HG03108 (cell line): ENCODE measurements at regions not wholly inside any gene's neighbourhood (a gene's known extent, or its start where the extent isn't known, plus 50 kb on each side); places are given as distances from the start of the nearest gene placed in this dataset.

Experiments used
- ATAC-seq: cut with Tn5 transposase; IDR thresholded peaks from one replicate; pipeline ENCODE4 v1.9.1; 2021; ENCODE audit warnings: moderate library complexity; ENCODE audit not compliant: unreplicated experiment

GRCh38 chr1:209400351-209401220 lies 182.9 kb upstream of the CAMK1G start:
- no peak for ATAC-seq

GRCh38 chr1:209402697-209403096 lies 180.8 kb upstream of the CAMK1G start:
- no peak for ATAC-seq

- ATAC-seq, result no peak
Measured at GRCh38 chr1:209403921-209404320, 179.6 kb upstream of the CAMK1G start.

- no peak for ATAC-seq
Measured at GRCh38 chr1:209404577-209404976, 178.9 kb upstream of the CAMK1G start.

DNA sequence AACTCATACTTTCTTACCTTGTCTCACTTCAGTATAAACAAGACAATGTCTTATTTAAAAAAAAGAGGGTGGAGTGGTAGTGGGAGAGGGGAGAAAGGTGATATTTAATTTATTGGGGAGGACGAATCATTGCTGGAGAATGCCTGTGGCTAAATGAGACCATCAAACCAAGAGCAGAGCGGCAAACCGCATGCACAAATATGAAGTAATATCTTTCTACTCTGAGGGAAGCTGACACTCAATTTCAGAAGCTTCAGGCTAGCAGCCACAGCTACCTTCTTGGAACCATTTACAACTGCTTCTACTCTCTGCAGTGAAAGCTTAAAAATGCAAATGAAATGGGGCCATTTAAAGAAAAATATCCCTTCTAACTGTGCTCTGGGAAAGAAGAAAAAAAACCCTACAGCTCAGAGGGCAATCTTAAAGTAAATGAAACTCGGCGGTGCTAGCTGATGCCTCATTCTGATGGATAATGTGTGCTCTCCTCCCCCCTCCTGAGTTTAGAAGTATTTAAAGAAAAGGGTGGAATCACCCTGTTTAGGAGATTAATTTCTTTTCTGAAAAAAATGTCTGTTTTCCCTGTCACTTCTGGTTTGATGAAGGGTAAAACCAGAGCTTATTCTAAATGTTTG lies 178.2 kb upstream of the CAMK1G start:
- ATAC-seq, result no peak

DNA sequence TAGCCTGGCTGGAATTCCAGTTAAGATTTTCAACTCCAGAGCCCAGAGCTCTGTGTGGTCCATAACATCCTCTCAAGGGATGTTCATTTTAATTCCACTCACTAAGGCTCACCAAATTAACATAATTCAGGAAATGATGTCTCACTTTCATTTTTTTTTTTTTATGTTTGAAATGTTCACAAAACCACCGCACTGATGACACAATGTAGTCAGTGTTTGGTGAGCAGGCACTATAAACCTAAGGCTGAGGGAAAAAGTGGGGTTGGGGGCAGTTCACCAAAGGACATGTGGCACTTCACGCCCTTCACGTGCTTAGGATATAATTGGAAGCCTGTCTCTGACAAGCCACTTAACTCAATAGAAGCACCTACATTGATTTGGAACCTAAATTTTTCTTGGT lies 177.3 kb upstream of the CAMK1G start:
- ATAC-seq, result no peak

GRCh38 chr1:209406595-209406994 lies 176.9 kb upstream of the CAMK1G start:
- no peak for ATAC-seq

GRCh38 chr1:209409780-209410179 lies 173.7 kb upstream of the CAMK1G start:
- no peak for ATAC-seq

- no peak for ATAC-seq
Measured at GRCh38 chr1:209411491-209411929, 172.0 kb upstream of the CAMK1G start.

DNA sequence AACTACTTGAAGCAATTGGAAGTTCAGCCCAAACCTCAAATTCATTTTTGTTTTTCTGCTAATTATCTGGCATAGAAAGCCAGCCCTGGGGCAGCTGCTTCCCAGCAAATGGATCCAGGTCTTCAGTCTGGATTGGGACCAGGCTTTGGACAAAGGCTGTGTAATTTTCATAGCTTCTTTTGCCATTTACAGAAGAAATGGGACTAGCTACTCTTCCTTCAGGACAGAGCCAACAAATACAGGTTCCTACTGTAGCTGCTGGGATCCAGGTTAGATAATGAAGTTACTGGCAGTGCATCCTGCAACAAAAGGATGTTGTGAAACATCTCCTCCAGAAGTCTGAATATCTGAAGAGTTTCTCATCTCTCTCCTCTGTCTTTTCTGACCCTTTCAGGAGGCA lies 171.5 kb upstream of the CAMK1G start:
- ATAC-seq, result no peak

DNA sequence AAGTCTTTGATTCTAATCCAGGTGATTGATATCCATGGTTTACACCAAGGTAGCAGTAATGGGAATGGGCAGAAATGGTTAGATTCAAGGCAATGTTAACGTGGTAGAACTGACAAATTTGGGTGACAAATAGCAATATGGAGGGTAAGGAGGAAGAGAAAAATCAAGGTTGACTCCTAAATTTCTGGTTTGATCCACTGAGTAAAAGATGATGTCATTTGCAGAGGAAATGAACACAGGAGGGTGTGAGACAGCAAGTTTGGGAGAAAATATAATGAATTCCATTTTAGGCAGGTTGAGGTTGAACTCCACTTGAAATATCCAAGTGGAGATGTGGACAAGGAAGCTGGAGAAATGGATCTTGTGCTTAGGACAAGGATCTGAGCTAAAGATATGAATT lies 170.9 kb upstream of the CAMK1G start:
- no peak for ATAC-seq

DNA sequence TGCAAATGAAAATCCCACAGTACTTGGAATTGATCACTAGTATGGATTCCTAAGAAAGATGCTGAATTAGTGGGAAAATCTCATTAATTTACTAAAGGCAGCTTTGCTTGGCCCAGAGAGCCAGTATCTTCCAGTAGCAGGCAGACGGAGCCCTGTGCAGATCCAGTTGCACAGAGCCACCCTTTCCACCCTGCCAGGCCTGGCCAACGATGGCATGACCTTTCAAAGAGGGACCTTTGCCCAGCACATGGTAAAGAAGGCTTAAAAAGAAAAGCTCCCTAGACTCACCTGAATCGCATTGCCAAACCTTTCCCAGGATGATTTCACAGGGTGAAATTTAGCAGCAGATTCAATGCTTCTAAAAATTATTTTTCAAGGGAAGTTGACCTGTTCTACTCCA lies 170.5 kb upstream of the CAMK1G start:
- no peak for ATAC-seq

GRCh38 chr1:209414803-209415329 lies 168.6 kb upstream of the CAMK1G start:
- ATAC-seq, result no peak

DNA sequence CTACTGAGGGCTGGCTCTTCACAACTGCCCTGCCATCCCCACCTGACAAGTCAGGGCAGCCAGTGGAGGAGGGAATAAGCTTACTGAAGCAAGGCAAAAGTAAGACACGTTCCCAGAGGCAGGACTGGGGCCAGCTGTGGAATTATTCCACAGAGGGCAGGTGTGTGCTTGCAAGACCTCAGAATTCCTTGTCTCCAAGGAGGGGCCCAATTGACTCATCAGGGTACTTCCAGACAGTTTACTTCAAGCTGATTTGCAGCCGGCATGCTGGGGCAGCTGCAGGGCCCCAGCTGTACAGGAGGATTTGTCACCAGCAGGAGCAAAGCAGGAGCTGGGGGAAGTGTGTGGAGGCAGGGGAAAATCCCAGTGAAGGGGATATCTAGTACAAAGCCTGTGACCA lies 167.5 kb upstream of the CAMK1G start:
- no peak for ATAC-seq

- ATAC-seq, result no peak
Measured at GRCh38 chr1:209416716-209417115, 166.8 kb upstream of the CAMK1G start.

DNA sequence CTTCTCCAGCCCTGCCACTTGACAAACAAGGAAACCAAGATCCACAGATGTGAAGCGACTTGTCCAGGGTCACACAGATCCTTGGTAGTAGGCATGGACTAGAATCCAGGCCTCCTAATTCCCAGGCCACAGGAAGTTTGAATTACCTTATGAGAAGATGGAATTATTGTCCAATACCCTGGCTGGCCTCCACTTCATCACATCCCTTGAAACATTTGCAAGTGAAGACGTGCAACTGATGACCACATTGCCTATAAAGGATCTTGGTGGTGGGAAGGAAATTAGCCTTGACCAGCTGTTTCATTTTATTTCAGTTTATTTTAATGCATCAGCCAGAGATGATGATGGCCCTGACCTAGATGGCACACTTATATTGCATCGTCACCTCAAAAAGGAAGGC lies 165.8 kb upstream of the CAMK1G start:
- no peak for ATAC-seq

- no peak for ATAC-seq
Measured at GRCh38 chr1:209420276-209420675, 163.2 kb upstream of the CAMK1G start.

DNA sequence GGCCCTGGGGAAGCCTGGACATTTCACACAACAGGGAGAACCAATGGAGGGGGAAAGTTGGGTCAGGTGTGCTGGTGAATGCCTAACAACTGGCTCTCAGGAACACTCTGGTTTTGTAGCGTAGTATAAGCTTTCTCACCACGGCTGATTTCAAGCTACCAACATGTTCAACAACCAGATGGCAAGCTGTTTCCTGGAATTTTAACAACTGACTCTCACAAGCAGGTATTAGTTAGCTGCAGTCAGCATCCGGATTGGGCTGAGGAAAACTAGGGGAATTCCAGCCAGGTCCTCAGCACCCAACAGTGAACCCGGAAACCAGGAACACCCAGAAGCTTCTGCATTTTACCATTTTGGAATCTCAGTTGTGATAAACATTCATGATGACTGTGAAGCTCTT lies 162.3 kb upstream of the CAMK1G start:
- no peak for ATAC-seq

DNA sequence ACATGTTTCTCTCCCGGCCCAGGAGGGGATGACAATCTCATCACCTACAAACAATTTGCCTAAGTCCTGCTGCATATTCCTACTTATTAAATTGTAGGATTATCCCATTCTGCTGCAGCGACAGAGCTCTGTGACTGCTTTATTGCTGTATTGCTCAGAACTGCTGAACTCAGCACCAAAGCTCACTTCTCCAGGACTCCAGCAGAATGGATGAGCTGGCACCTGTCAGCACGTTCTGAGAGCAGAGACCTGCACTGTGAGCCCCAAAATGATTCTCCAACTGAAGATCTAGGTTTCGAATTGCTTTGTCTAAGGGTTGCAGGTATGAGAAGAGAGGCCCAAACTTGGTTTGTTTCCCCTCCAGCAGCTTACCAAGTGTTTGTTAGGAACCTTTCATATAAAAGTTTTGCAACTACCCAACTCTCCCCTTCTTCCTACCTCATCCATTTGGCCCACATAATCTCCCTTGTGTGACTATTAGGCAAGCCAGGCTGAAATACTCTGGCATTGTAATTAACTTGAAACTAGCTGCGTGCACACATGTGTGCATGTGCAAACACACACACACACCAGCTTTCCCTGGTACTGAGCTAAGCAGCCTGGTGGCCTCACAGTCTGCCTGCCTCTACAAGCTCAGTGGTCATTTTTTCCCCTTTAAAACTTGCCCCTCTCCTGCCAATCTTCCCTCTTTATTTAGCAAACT lies 161.4 kb upstream of the CAMK1G start:
- ATAC-seq, result no peak

DNA sequence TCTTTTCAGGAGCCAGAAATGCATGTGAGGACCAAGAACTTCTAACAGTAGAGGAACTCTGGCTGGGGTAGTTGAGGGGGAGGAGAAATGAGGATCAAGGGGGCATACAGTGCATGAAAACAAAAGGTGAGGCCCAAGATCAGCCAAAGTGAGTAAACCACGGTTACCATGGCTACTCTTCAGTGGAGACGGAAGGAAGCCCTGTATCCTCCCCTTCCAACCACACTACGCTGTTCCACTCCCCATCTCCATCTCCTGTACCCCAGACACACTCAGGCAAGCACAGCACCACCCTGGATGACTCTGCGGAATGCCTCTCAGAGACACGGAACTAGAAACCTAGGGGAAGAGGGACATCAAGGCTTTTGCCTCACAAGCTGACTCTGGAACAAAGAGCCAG lies 157.6 kb upstream of the CAMK1G start:
- ATAC-seq, result no peak

GRCh38 chr1:209427277-209427676 lies 156.2 kb upstream of the CAMK1G start:
- ATAC-seq, result no peak

GRCh38 chr1:209427811-209428210 lies 155.7 kb upstream of the CAMK1G start:
- ATAC-seq, result no peak
